ENCODE measurements at regions not wholly inside any gene's neighbourhood (a gene's known extent, or its start where the extent isn't known, plus 50 kb on each side); places are given as distances from the start of the nearest gene placed in this dataset.

DNA sequence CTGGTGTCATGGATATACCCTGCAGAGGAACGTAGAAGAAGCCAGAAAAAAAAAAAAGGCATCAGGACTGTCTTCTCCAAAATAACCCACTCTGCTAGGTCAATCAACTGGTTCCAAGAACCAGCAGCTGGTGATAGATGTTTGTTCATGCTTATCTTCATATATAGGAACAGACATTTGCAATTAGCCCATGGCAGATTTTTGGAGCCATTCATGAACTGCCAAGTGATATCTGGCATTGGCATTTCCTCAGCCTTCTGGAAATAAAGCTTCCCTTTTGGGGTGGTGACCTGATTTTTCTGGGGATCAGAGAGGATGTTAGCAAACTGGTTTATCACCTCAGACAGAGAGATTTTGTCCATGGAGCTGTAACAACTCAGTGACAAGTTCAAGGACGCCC, 234.9 kb downstream of the OSR1 start:
- no peak overlapping the region for H3K27ac ChIP-seq
- H3K4me1 ChIP-seq, result no peaks in the 10 kb centered on the region
- intact Hi-C loops (cut with DNase I), result no loop called here
- H3K4me3 ChIP-seq, result no peak overlapping the region
- 40% methylated on average over 1 of the region's 2 CpGs for WGBS (ENCODE audit: insufficient coverage, low coverage, low lambda C conversion rate, missing lambda C conversion rate)
- H3K27me3 ChIP-seq, result no peaks in the 10 kb centered on the region
- ATAC-seq (no peak), DNase-seq (no peak)
- H3K36me3 ChIP-seq, result no peaks in the 10 kb centered on the region
- TF ChIP-seq POLR2A (IDR thresholded peaks at IDR 0.05), result no peak
- TF ChIP-seq, protein P1, sequence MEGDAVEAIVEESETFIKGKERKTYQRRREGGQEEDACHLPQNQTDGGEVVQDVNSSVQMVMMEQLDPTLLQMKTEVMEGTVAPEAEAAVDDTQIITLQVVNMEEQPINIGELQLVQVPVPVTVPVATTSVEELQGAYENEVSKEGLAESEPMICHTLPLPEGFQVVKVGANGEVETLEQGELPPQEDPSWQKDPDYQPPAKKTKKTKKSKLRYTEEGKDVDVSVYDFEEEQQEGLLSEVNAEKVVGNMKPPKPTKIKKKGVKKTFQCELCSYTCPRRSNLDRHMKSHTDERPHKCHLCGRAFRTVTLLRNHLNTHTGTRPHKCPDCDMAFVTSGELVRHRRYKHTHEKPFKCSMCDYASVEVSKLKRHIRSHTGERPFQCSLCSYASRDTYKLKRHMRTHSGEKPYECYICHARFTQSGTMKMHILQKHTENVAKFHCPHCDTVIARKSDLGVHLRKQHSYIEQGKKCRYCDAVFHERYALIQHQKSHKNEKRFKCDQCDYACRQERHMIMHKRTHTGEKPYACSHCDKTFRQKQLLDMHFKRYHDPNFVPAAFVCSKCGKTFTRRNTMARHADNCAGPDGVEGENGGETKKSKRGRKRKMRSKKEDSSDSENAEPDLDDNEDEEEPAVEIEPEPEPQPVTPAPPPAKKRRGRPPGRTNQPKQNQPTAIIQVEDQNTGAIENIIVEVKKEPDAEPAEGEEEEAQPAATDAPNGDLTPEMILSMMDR (IDR thresholded peaks at IDR 0.05), result no peak
- no peaks in the 10 kb centered on the region for H3K9me3 ChIP-seq

DNA sequence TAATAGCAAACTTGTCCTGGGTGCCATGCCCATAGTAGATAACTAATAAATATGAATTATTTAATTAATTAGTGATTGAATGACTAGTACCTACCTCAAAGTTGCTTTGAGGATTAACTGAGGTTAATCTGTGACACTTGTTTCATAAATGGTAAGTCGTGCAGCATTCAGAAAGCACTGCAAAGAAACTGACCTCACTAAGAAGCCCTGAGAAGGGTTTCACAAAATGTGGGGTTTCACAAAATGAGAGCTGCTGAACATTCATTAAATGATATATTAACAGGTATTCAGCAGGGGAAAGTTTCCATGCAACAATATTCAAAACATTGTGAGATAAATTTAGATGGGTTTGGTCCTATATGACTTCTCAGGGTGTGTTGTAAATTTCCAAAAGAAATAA, 236.2 kb downstream of the OSR1 start:
- H3K4me3 ChIP-seq, result no peak overlapping the region
- ATAC-seq (no peak), DNase-seq (no peak)
- H3K27me3 ChIP-seq, result no peaks in the 10 kb centered on the region
- no peaks in the 10 kb centered on the region for H3K36me3 ChIP-seq
- no peak overlapping the region for H3K27ac ChIP-seq
- 73% methylated on average over 1 of the region's 1 CpG for WGBS (ENCODE audit: insufficient coverage, low coverage, low lambda C conversion rate, missing lambda C conversion rate)
- H3K9me3 ChIP-seq, result no peaks in the 10 kb centered on the region
- intact Hi-C loops (cut with DNase I), result no loop called here
- no peak for TF ChIP-seq POLR2A (IDR thresholded peaks at IDR 0.05)
- TF ChIP-seq, protein P1 (IDR thresholded peaks at IDR 0.05), result no peak
- H3K4me1 ChIP-seq, result no peaks in the 10 kb centered on the region

DNA sequence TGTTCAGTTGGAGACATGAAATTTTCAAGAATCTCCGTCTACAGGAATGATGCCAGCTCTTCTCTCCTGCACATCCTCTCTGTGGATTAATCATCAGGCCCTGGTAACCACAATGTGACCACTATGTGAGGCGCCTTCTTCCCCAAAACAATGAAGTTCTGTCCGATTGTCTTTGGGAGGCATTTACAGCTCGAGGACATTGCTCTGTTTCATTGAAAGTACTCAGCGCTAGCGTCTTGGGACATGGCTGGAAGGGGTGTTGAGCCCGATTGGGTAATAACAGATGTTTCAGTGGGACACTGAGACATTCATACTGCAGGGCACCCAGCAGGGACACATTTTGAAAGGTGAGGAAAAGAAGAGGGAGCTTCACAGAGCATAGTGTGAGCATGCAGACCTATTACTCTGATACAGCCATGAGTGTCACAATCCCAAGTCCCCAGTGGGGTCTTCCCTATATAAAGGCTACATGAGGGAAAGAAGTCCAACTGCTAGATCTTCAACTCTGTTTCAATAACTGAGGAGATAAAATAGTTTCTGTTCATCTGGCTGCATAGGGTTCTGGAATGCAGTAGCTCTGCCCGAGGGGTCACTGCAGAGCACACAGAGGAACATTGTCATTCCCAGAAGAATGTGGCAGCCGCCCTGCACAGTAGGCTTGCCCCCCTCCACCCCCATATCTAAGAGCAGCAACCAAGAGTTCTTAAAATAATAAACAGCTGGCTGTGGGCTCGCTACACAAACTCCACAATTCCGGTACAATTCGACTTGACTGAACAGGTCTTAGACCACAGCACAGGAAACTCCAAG, 237.3 kb downstream of the OSR1 start:
- WGBS (ENCODE audit: insufficient coverage, low coverage, low lambda C conversion rate, missing lambda C conversion rate), result 36% methylated on average over 5 of the region's 12 CpGs

DNA sequence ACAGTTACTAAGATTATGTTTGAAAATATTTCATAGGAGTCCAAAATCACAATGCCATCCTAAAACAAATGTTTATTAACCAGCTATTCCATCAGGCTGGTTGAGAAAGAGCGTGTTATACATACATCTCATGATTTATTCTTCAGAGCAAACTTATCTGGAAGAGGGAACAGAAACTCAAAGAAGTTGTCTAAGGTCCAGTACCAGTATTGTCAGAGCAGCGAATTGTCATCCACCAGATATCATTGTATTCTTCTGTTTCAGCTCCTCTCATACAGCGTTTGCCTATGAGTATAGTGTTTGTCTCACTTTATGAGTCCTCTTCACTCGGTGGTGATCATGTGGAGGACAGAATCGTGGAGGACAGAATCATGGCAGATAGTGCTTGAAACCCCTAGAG, 238.2 kb downstream of the OSR1 start:
- Histone ChIP-seq H3K4me3 (no peak overlapping the region), H3K27ac (no peak overlapping the region), H3K36me3 (no peaks in the 10 kb centered on the region), H3K9me3 (no peaks in the 10 kb centered on the region), H3K27me3 (no peaks in the 10 kb centered on the region), H3K4me1 (no peaks in the 10 kb centered on the region)
- intact Hi-C loops (cut with DNase I), result no loop called here
- no peak for TF ChIP-seq POLR2A (IDR thresholded peaks at IDR 0.05)
- TF ChIP-seq, protein P1 (IDR thresholded peaks at IDR 0.05), result no peak
- ATAC-seq, result no peak
- WGBS (ENCODE audit: insufficient coverage, low coverage, low lambda C conversion rate, missing lambda C conversion rate), result 72% methylated on average over 5 of the region's 5 CpGs
- no peak for DNase-seq

More for the DNA sequence above, 237.3 kb downstream of the OSR1 start:
- no peak for TF ChIP-seq POLR2A (IDR thresholded peaks at IDR 0.05)
- TF ChIP-seq, protein P1 (IDR thresholded peaks at IDR 0.05), result no peak
- no peak for DNase-seq
- Histone ChIP-seq H3K4me1 (no peaks in the 10 kb centered on the region), H3K27ac (no peak overlapping the region), H3K9me3 (no peaks in the 10 kb centered on the region), H3K36me3 (no peaks in the 10 kb centered on the region), H3K27me3 (no peaks in the 10 kb centered on the region), H3K4me3 (no peak overlapping the region)
- no peak for ATAC-seq
- intact Hi-C loops (cut with DNase I), result no loop called here
